Spleen (tissue), 3 donors: ENCODE measurements at regions not wholly inside any gene's neighbourhood (a gene's known extent, or its start where the extent isn't known, plus 50 kb on each side); places are given as distances from the start of the nearest gene placed in this dataset.

Experiments
- POLR2A ChIP-seq, 3 donors: fragments of 450-650 bp; IDR thresholded peaks; one replicate each; pipeline ENCODE4 v1.5.1; 2017; ENCODE audit warnings: antibody characterized with exemption in 3 of 3, mild to moderate bottlenecking in 1 of 3
- POLR2AphosphoS5 ChIP-seq, 3 donors: sonication (generic); formaldehyde crosslinking; IDR thresholded peaks; one replicate each; pipeline ENCODE4 v1.5.1; 2017; ENCODE audit warnings: antibody characterized with exemption in 3 of 3

DNA sequence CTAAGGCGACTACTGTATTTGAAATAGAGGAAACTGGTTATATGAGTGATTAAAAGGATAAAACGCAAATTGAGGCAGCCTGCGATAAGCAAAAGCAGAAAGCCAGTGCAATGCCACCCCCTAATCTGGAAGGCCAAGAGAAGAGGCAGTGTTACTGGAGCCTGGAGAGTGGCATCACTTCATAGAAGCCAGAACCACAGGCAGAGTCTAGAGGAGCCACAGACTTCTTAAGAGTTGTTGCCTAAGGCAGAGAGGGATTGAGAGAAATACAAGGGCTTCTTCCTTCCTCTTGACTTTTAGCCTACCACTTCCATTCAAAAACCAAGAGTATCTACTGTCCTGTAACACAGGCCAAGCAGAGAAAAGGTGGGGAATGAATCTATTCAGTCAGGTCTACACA is 94.9 kb upstream of the SKAP2 start:
- TF ChIP-seq POLR2A (IDR thresholded peaks at IDR 0.05) (no peak), POLR2AphosphoS5 (IDR thresholded peaks at IDR 0.05) (no peak)
